OCI-LY3 (cell line): ENCODE measurements at regions not wholly inside any gene's neighbourhood (a gene's known extent, or its start where the extent isn't known, plus 50 kb on each side); places are given as distances from the start of the nearest gene placed in this dataset.

Experiments used
- CTCF ChIP-seq: fragments of 200-600, 300-600 bp; sonication (generic); IDR thresholded peaks from 2 replicates; pipeline ENCODE4 v1.5.1; 2014; ENCODE audit warnings: antibody characterized with exemption, low read length, low read depth
- EZH2phosphoT487 ChIP-seq: fragments of 200-600 bp; shearing (Covaris generic); IDR thresholded peaks from 2 replicates; pipeline ENCODE4 v1.6.1; 2018; ENCODE audit warnings: antibody characterized with exemption, mixed run types, low read depth

GRCh38 chrY:7562541-7562940 is 651.0 kb upstream of the AMELY start:
- TF ChIP-seq CTCF (no peak), EZH2phosphoT487 (no peak)
